GM12878 (cell line): ENCODE measurements at regions not wholly inside any gene's neighbourhood (a gene's known extent, or its start where the extent isn't known, plus 50 kb on each side); places are given as distances from the start of the nearest gene placed in this dataset.

Experiments used
- ATAC-seq: fragments of 200-7000 bp; cut with Tn5 transposase; 3 replicates; pipeline ENCODE4 v1.9.1; 2020; ENCODE audit warnings: mild to moderate bottlenecking, moderate library complexity
- BruUV-seq: library from RNA; stranded (reverse); fragments of 400-500 nt; replicated peaks from 2 replicates; lab custom pipeline; 2021; lab: Mats Ljungman, UMichigan
- CTCF ChIA-PET: fragments of 300-600 bp; sonication (Branson Sonifier 250); formaldehyde crosslinking; extraction: SDS; loops from one replicate; lab custom pipeline; 2021; ENCODE audit warnings: inconsistent platforms; lab: Yijun Ruan, JAX
- POLR2A ChIA-PET: fragments of 350-600 bp; formaldehyde crosslinking; extraction: SDS; loops from one replicate; lab custom pipeline; 2021; ENCODE audit warnings: inconsistent platforms; lab: Charles Lee
- RAD21 ChIA-PET: fragments of 300-600 bp; sonication (Branson Sonifier 250); formaldehyde crosslinking; loops from one replicate; lab custom pipeline; 2023; ENCODE audit warnings: antibody characterized with exemption; ENCODE audit not compliant: unreplicated experiment; lab: Charles Lee
- SMC1A ChIA-PET: fragments of 300-600 bp; sonication (Branson Sonifier 250); formaldehyde crosslinking; loops from one replicate; lab custom pipeline; 2023; ENCODE audit not compliant: unreplicated experiment, uncharacterized antibody; lab: Charles Lee
- DNase-seq: peaks from one replicate; pipeline ENCODE4 v3.0.0-alpha.2; 2011; ENCODE audit warnings: low read depth, low spot score
- FAIRE-seq: peaks from 3 replicates; lab custom pipeline; 2011; peaks lifted over from hg19 to GRCh38; lab: Jason Lieb, UNC
- H2AFZ ChIP-seq: 2 replicates; pipeline ENCODE4 v1.6.0; 2011; ENCODE audit warnings: low read depth, low read length, control low read depth; ENCODE audit not compliant: control insufficient read depth
- H3K27ac ChIP-seq: 2 replicates; pipeline ENCODE4 v1.5.1; 2011; ENCODE audit warnings: control low read depth; ENCODE audit not compliant: control insufficient read depth, insufficient read depth
- H3K27me3 ChIP-seq, 2 experiments: replicated peaks in 1 of 2; 2 replicates each; pipeline versions ENCODE4 v1.6.0 to v1.6.1; 2011; ENCODE audit warnings: low read length in 1 of 2; ENCODE audit not compliant: control insufficient read depth in 2 of 2, insufficient read depth in 2 of 2
- H3K36me3 ChIP-seq, 2 experiments: 2 replicates each; pipeline ENCODE4 v1.5.1; 2011; ENCODE audit warnings: low read length in 1 of 2; ENCODE audit not compliant: control insufficient read depth in 2 of 2, insufficient read depth in 2 of 2
- H3K4me1 ChIP-seq: 2 replicates; pipeline ENCODE4 v1.6.1; 2011; ENCODE audit warnings: mild to moderate bottlenecking, low read length, moderate library complexity, mixed read lengths; ENCODE audit not compliant: control insufficient read depth, insufficient read depth
- H3K4me2 ChIP-seq: 2 replicates; pipeline ENCODE4 v1.6.0; 2011; ENCODE audit warnings: control low read depth; ENCODE audit not compliant: control insufficient read depth, insufficient read depth
- H3K4me3 ChIP-seq: fragments of 200-600 bp; sonication (generic); 2 replicates; pipeline ENCODE4 v1.5.1; 2016
- H3K79me2 ChIP-seq: 2 replicates; pipeline ENCODE4 v1.6.0; 2011; ENCODE audit warnings: low read length; ENCODE audit not compliant: control insufficient read depth, insufficient read depth
- H3K9ac ChIP-seq: 2 replicates; pipeline ENCODE4 v1.8.0; 2011; ENCODE audit warnings: low read length, control low read depth, mixed read lengths; ENCODE audit not compliant: control insufficient read depth, insufficient read depth
- H3K9me3 ChIP-seq: replicated peaks from 3 replicates; pipeline ENCODE4 v1.5.1; 2011; ENCODE audit warnings: mild to moderate bottlenecking, low read length; ENCODE audit not compliant: control insufficient read depth, insufficient read depth
- H4K20me1 ChIP-seq: 2 replicates; pipeline ENCODE4 v1.6.0; 2011; ENCODE audit not compliant: control insufficient read depth, insufficient read depth
- E2F8 ChIP-seq: fragments of 450-650 bp; IDR thresholded peaks from 2 replicates; pipeline ENCODE4 v1.6.1; 2018; ENCODE audit warnings: mild to moderate bottlenecking, low read depth, moderate library complexity; ENCODE audit not compliant: partially characterized antibody
- EP300 ChIP-seq, 2 experiments: fragments of 150-350 bp in 1 of 2; IDR thresholded peaks; 2 replicates each; pipeline ENCODE4 v1.6.1; 2011 to 2012; ENCODE audit warnings: low read depth in 2 of 2, low read length in 2 of 2, borderline replicate concordance in 1 of 2, improper control_type of control experiment in 1 of 2, inconsistent platforms in 1 of 2; ENCODE audit not compliant: control insufficient read depth in 1 of 2
- IKZF1 ChIP-seq: fragments of 450-650 bp; conservative IDR thresholded peaks from 2 replicates; pipeline ENCODE4 v1.6.1; 2017; ENCODE audit warnings: antibody characterized with exemption, mild to moderate bottlenecking
- LARP7 ChIP-seq: fragments of 450-650 bp; IDR thresholded peaks from 2 replicates; pipeline ENCODE4 v1.6.1; 2017; ENCODE audit warnings: mild to moderate bottlenecking
- SIX5 ChIP-seq: IDR thresholded peaks from 2 replicates; pipeline ENCODE4 v1.6.1; 2011; ENCODE audit warnings: mild to moderate bottlenecking, low read depth, low read length, moderate library complexity; ENCODE audit not compliant: severe bottlenecking
- SUPT20H ChIP-seq: IDR thresholded peaks from 2 replicates; pipeline ENCODE4 v1.6.1; 2011; ENCODE audit warnings: low read depth, mild to moderate bottlenecking, low read length, moderate library complexity, borderline replicate concordance; ENCODE audit not compliant: control insufficient read depth
- WGBS: methylation state at CpG from one replicate; pipeline ENCODE4 v1.1.6; 2016; ENCODE audit warnings: low lambda C conversion rate; ENCODE audit not compliant: insufficient replicate concordance, insufficient coverage; ENCODE audit errors: missing lambda C conversion rate; 5-methylcytosine and 5-hydroxymethylcytosine counted together
- in situ Hi-C: fragments of 300-500 bp; cut with MboI; formaldehyde crosslinking; loops from 9 replicates; pipeline ENCODE4 v1.14.3; 2018; ENCODE audit warnings: mixed read lengths
- intact Hi-C: fragments of 100-400 bp; cut with micrococcal nuclease; formaldehyde crosslinking; loops from one replicate; pipeline ENCODE4 v1.14.2; 2022; ENCODE audit not compliant: unreplicated experiment
- TF ChIP-seq, protein P1 (sequence below): IDR thresholded peaks from 2 replicates; pipeline ENCODE4 v1.6.1; 2011; ENCODE audit warnings: mild to moderate bottlenecking, low read depth, low read length, moderate library complexity; ENCODE audit not compliant: insufficient replicate concordance
- TF ChIP-seq, protein P2 (sequence below): IDR thresholded peaks from 2 replicates; pipeline ENCODE4 v1.6.1; 2011; ENCODE audit warnings: borderline replicate concordance, low read depth, mild to moderate bottlenecking, moderate library complexity, low read length; ENCODE audit not compliant: insufficient read depth, poor library complexity, severe bottlenecking

DNA sequence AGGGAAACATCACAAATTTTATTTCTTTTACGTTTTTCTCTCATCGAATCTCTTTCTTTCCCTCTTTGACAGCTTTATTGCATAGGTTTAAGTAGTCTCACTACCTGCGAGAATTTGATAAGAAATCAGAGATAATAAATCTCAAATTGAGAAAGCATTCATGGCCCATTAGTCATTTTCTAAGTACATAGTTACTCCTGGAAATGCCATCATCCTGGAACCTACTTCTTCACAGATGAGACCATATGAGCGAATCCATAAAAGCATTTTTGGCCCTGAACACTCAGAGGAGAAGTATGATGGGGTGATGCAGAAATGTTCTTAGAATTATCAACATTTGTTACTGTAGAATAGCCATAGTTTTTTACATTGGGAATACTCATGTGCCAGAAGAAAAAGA is 138.0 kb upstream of the ARHGAP28 start (continued):
- TF ChIP-seq EP300 (IDR thresholded peaks at IDR 0.05; ENCODE audit: borderline replicate concordance in 1 of 2, control insufficient read depth in 1 of 2, low read depth in 2 of 2, low read length in 2 of 2) = no peak
- no peak for TF ChIP-seq IKZF1
- TF ChIP-seq SIX5 = no peak
- no peak for TF ChIP-seq SUPT20H
- TF ChIP-seq, protein P1, sequence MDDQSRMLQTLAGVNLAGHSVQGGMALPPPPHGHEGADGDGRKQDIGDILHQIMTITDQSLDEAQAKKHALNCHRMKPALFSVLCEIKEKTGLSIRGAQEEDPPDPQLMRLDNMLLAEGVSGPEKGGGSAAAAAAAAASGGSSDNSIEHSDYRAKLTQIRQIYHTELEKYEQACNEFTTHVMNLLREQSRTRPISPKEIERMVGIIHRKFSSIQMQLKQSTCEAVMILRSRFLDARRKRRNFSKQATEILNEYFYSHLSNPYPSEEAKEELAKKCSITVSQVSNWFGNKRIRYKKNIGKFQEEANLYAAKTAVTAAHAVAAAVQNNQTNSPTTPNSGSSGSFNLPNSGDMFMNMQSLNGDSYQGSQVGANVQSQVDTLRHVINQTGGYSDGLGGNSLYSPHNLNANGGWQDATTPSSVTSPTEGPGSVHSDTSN = no peak
- TF ChIP-seq LARP7 = no peak

- H2AFZ ChIP-seq = no peak overlapping the region
- in situ Hi-C loops = no loop called here
- no peak overlapping the region for H3K4me3 ChIP-seq
- 31% methylated on average over 2 of the region's 2 CpGs for WGBS
- BruUV-seq = no TSS peak
- no peak for ATAC-seq
- no peaks in the 10 kb centered on the region for H3K27me3 ChIP-seq
- H3K4me2 ChIP-seq = no peak overlapping the region
- H3K9ac ChIP-seq = no peak overlapping the region
- ChIA-PET SMC1A (no interaction called here), RAD21 (no interaction called here), POLR2A (no interaction called here), CTCF (no interaction called here)
- H4K20me1 ChIP-seq = no peaks in the 10 kb centered on the region
- H3K27ac ChIP-seq = no peak overlapping the region
- intact Hi-C loops = no loop called here
- no peak for DNase-seq
- H3K9me3 ChIP-seq = no peaks in the 10 kb centered on the region
- H3K36me3 ChIP-seq = no peaks in the 10 kb centered on the region
- no peak for FAIRE-seq
- no peaks in the 10 kb centered on the region for H3K4me1 ChIP-seq
- no peaks in the 10 kb centered on the region for H3K79me2 ChIP-seq
- TF ChIP-seq, protein P2, sequence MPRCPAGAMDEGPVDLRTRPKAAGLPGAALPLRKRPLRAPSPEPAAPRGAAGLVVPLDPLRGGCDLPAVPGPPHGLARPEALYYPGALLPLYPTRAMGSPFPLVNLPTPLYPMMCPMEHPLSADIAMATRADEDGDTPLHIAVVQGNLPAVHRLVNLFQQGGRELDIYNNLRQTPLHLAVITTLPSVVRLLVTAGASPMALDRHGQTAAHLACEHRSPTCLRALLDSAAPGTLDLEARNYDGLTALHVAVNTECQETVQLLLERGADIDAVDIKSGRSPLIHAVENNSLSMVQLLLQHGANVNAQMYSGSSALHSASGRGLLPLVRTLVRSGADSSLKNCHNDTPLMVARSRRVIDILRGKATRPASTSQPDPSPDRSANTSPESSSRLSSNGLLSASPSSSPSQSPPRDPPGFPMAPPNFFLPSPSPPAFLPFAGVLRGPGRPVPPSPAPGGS = no peak
- no peak for TF ChIP-seq E2F8
Observed at GRCh38 chr18:6592522-6592921, 137.0 kb upstream of the ARHGAP28 start.
